DOHH2 (cell line): ENCODE measurements at regions not wholly inside any gene's neighbourhood (a gene's known extent, or its start where the extent isn't known, plus 50 kb on each side); places are given as distances from the start of the nearest gene placed in this dataset.

Experiments used
- H3F3A ChIP-seq: fragments of 200-600 bp; sonication (generic), shearing (Covaris generic); 2 replicates; pipeline ENCODE4 v1.6.0; 2016; ENCODE audit warnings: antibody characterized with exemption, mild to moderate bottlenecking; ENCODE audit not compliant: control insufficient read depth, insufficient read depth
- H3K27ac ChIP-seq: fragments of 200-600 bp; sonication (generic); 2 replicates; pipeline ENCODE4 v1.5.1; 2014; ENCODE audit warnings: low read depth, mild to moderate bottlenecking, low read length, moderate library complexity
- H3K27me3 ChIP-seq: fragments of 200-600 bp; sonication (generic); 2 replicates; pipeline ENCODE4 v1.6.1; 2014; ENCODE audit warnings: mild to moderate bottlenecking, low read length, mixed read lengths; ENCODE audit not compliant: control insufficient read depth
- H3K36me3 ChIP-seq: fragments of 200-600 bp; sonication (generic); 2 replicates; pipeline ENCODE4 v1.6.1; 2014; ENCODE audit warnings: mild to moderate bottlenecking, low read length, moderate library complexity, mixed read lengths; ENCODE audit not compliant: control insufficient read depth
- H3K4me1 ChIP-seq: fragments of 200-600 bp; sonication (generic); 2 replicates; pipeline ENCODE4 v1.6.1; 2014; ENCODE audit warnings: mild to moderate bottlenecking, low read length, mixed read lengths; ENCODE audit not compliant: control insufficient read depth
- H3K4me2 ChIP-seq: fragments of 200-600 bp; sonication (generic); 2 replicates; pipeline ENCODE4 v1.6.0; 2014; ENCODE audit warnings: mild to moderate bottlenecking, low read length, moderate library complexity
- H3K4me3 ChIP-seq: fragments of 200-600 bp; sonication (generic); 2 replicates; pipeline ENCODE4 v1.5.1; 2014; ENCODE audit warnings: mild to moderate bottlenecking, low read length, mixed read lengths
- H3K79me2 ChIP-seq: fragments of 200-600 bp; sonication (generic); 2 replicates; pipeline ENCODE4 v1.6.1; 2014; ENCODE audit warnings: mild to moderate bottlenecking, low read length, mixed read lengths; ENCODE audit not compliant: control insufficient read depth
- H3K9me2 ChIP-seq: fragments of 200-600 bp; sonication (generic); replicated peaks from 2 replicates; pipeline ENCODE4 v1.6.1; 2014; ENCODE audit warnings: mild to moderate bottlenecking, low read length, mixed read lengths; ENCODE audit not compliant: control insufficient read depth
- H3K9me3 ChIP-seq: fragments of 200-600 bp; sonication (generic); 2 replicates; pipeline ENCODE4 v1.6.1; 2014; ENCODE audit warnings: antibody characterized with exemption, low read length, mixed read lengths; ENCODE audit not compliant: control insufficient read depth, insufficient read depth
- H4K20me1 ChIP-seq: fragments of 200-600 bp; sonication (generic); 2 replicates; pipeline ENCODE4 v1.6.0; 2014; ENCODE audit warnings: low read depth, mild to moderate bottlenecking, antibody characterized with exemption, low read length, moderate library complexity; ENCODE audit not compliant: control insufficient read depth, insufficient read depth
- CTCF ChIP-seq: fragments of 200-600 bp; sonication (generic); IDR thresholded peaks from one replicate; pipeline ENCODE4 v1.5.1; 2014; ENCODE audit warnings: antibody characterized with exemption, mild to moderate bottlenecking, low read depth, low read length; ENCODE audit not compliant: poor library complexity, severe bottlenecking
- EZH2phosphoT487 ChIP-seq: fragments of 200-600 bp; sonication (generic); IDR thresholded peaks from 2 replicates; pipeline ENCODE4 v1.6.1; 2017; ENCODE audit warnings: borderline replicate concordance, mild to moderate bottlenecking, antibody characterized with exemption, low read length, moderate library complexity, mixed read lengths

GRCh38 chr20:16145919-16146318 lies 427.3 kb downstream of the KIF16B start:
- Histone ChIP-seq H4K20me1 (no peaks in the 10 kb centered on the region), H3F3A (no peaks in the 10 kb centered on the region), H3K79me2 (no peaks in the 10 kb centered on the region), H3K4me2 (no peak overlapping the region), H3K27ac (no peak overlapping the region), H3K9me3 (no peaks in the 10 kb centered on the region), H3K27me3 (no peaks in the 10 kb centered on the region), H3K4me1 (no peaks in the 10 kb centered on the region), H3K9me2 (no peaks in the 10 kb centered on the region), H3K36me3 (no peaks in the 10 kb centered on the region), H3K4me3 (no peak overlapping the region)
- TF ChIP-seq CTCF (no peak), EZH2phosphoT487 (no peak)

GRCh38 chr20:16143596-16143995 lies 429.7 kb downstream of the KIF16B start:
- Histone ChIP-seq H3K27me3 (no peaks in the 10 kb centered on the region), H3K27ac (no peak overlapping the region), H3K9me3 (no peaks in the 10 kb centered on the region), H4K20me1 (no peaks in the 10 kb centered on the region), H3K4me2 (no peak overlapping the region), H3K9me2 (no peaks in the 10 kb centered on the region), H3K4me3 (no peak overlapping the region), H3K79me2 (no peaks in the 10 kb centered on the region), H3K4me1 (no peaks in the 10 kb centered on the region), H3K36me3 (no peaks in the 10 kb centered on the region), H3F3A (no peaks in the 10 kb centered on the region)
- TF ChIP-seq CTCF (no peak), EZH2phosphoT487 (no peak)

GRCh38 chr20:16135630-16136029 lies 437.6 kb downstream of the KIF16B start:
- Histone ChIP-seq H4K20me1 (no peaks in the 10 kb centered on the region), H3K4me1 (no peaks in the 10 kb centered on the region), H3K27ac (no peak overlapping the region), H3K36me3 (no peaks in the 10 kb centered on the region), H3F3A (no peaks in the 10 kb centered on the region), H3K9me2 (no peaks in the 10 kb centered on the region), H3K9me3 (no peaks in the 10 kb centered on the region), H3K4me2 (no peak overlapping the region), H3K4me3 (no peak overlapping the region), H3K79me2 (no peaks in the 10 kb centered on the region), H3K27me3 (no peaks in the 10 kb centered on the region)
- TF ChIP-seq EZH2phosphoT487 = no peak
- no peak for TF ChIP-seq CTCF
